OCI-LY1 (cell line): ENCODE measurements at regions not wholly inside any gene's neighbourhood (a gene's known extent, or its start where the extent isn't known, plus 50 kb on each side); places are given as distances from the start of the nearest gene placed in this dataset.

Experiments used
- H2AFZ ChIP-seq: fragments of 200-600 bp; sonication (generic), shearing (Covaris generic); 2 replicates; pipeline ENCODE4 v1.6.0; 2014; ENCODE audit warnings: antibody characterized with exemption, mild to moderate bottlenecking, low read length
- H3F3A ChIP-seq: fragments of 200-600 bp; sonication (generic), shearing (Covaris generic); 2 replicates; pipeline ENCODE4 v1.6.0; 2014; ENCODE audit warnings: mild to moderate bottlenecking, antibody characterized with exemption, low read length, moderate library complexity; ENCODE audit not compliant: insufficient read depth
- H3K27ac ChIP-seq: fragments of 200-600 bp; sonication (generic); 2 replicates; pipeline ENCODE4 v1.5.1; 2014; ENCODE audit warnings: low read length, mixed run types, mild to moderate bottlenecking, low read depth; ENCODE audit not compliant: poor library complexity, severe bottlenecking
- H3K27me3 ChIP-seq: fragments of 200-600 bp; sonication (generic); 2 replicates; pipeline ENCODE4 v1.6.0; 2014; ENCODE audit warnings: antibody characterized with exemption, mild to moderate bottlenecking, low read length, moderate library complexity; ENCODE audit not compliant: insufficient read depth
- H3K36me3 ChIP-seq: fragments of 200-600 bp; sonication (generic); 2 replicates; pipeline ENCODE4 v1.6.1; 2014; ENCODE audit warnings: mild to moderate bottlenecking, antibody characterized with exemption, low read length, moderate library complexity, mixed read lengths; ENCODE audit not compliant: insufficient read depth
- H3K4me1 ChIP-seq: fragments of 200-600 bp; sonication (generic); 2 replicates; pipeline ENCODE4 v1.5.1; 2014; ENCODE audit warnings: mild to moderate bottlenecking, low read length, moderate library complexity; ENCODE audit not compliant: insufficient read depth, severe bottlenecking
- H3K4me2 ChIP-seq: fragments of 200-600 bp; sonication (generic), shearing (Covaris generic); 2 replicates; pipeline ENCODE4 v1.6.1; 2014; ENCODE audit warnings: low read length
- H3K4me3 ChIP-seq: fragments of 200-600 bp; sonication (generic); 2 replicates; pipeline ENCODE4 v1.5.1; 2014; ENCODE audit warnings: low read length, low read depth, mild to moderate bottlenecking, mixed read lengths; ENCODE audit not compliant: poor library complexity, severe bottlenecking
- H3K79me2 ChIP-seq: fragments of 200-600 bp; shearing (Covaris generic); 2 replicates; pipeline ENCODE4 v1.6.1; 2016; ENCODE audit warnings: mixed run types, low read length, mixed read lengths; ENCODE audit not compliant: insufficient read depth
- H3K9ac ChIP-seq: fragments of 200-600 bp; sonication (generic), shearing (Covaris generic); 2 replicates; pipeline ENCODE4 v1.6.1; 2014; ENCODE audit warnings: mild to moderate bottlenecking, low read length, mixed read lengths
- H3K9me2 ChIP-seq: fragments of 200-600 bp; sonication (generic), shearing (Covaris generic); 2 replicates; pipeline ENCODE4 v1.6.1; 2014; ENCODE audit warnings: low read depth, mild to moderate bottlenecking, low read length, mixed read lengths
- H3K9me3 ChIP-seq: fragments of 200-600 bp; shearing (Covaris generic); 2 replicates; pipeline ENCODE4 v1.6.1; 2014; ENCODE audit warnings: low read length, mixed read lengths
- H4K20me1 ChIP-seq: fragments of 200-600 bp; sonication (generic), shearing (Covaris generic); 2 replicates; pipeline ENCODE4 v1.6.0; 2016; ENCODE audit warnings: mild to moderate bottlenecking, low read length; ENCODE audit not compliant: insufficient read depth
- CTCF ChIP-seq: fragments of 200-600 bp; sonication (generic), shearing (Covaris generic); IDR thresholded peaks from 2 replicates; pipeline ENCODE4 v1.5.1; 2017; ENCODE audit warnings: mild to moderate bottlenecking, antibody characterized with exemption, low read length, moderate library complexity, mixed read lengths
- EZH2 ChIP-seq: fragments of 200-600 bp; sonication (generic), shearing (Covaris generic); IDR thresholded peaks from 2 replicates; pipeline ENCODE4 v1.8.0; 2017; ENCODE audit warnings: borderline replicate concordance, mixed run types, mild to moderate bottlenecking, antibody characterized with exemption, low read length, moderate library complexity, mixed read lengths

- H3K9me3 ChIP-seq = no peaks in the 10 kb centered on the region
- no peaks in the 10 kb centered on the region for H3K27me3 ChIP-seq
- no peaks in the 10 kb centered on the region for H3K4me1 ChIP-seq
- no peak for TF ChIP-seq EZH2
- no peak for TF ChIP-seq CTCF
- H3K79me2 ChIP-seq = no peaks in the 10 kb centered on the region
- no peak overlapping the region for H3K4me3 ChIP-seq
- H3K9me2 ChIP-seq = no peaks in the 10 kb centered on the region
- H4K20me1 ChIP-seq = no peaks in the 10 kb centered on the region
- no peak overlapping the region for H3K4me2 ChIP-seq
- no peaks in the 10 kb centered on the region for H3F3A ChIP-seq
- no peak overlapping the region for H3K9ac ChIP-seq
- H3K27ac ChIP-seq = no peak overlapping the region
- no peaks in the 10 kb centered on the region for H3K36me3 ChIP-seq
- H2AFZ ChIP-seq = no peak overlapping the region
Observed at GRCh38 chr3:153268564-153269279, 106.7 kb downstream of the RAP2B start.

- Histone ChIP-seq H3K4me3 (no peak overlapping the region), H3K4me1 (no peaks in the 10 kb centered on the region), H3F3A (no peaks in the 10 kb centered on the region), H3K27me3 (no peaks in the 10 kb centered on the region), H3K9me3 (no peaks in the 10 kb centered on the region), H3K36me3 (no peaks in the 10 kb centered on the region), H3K27ac (no peak overlapping the region), H2AFZ (no peak overlapping the region), H3K4me2 (no peak overlapping the region), H3K9me2 (no peaks in the 10 kb centered on the region), H3K79me2 (no peaks in the 10 kb centered on the region), H3K9ac (no peak overlapping the region), H4K20me1 (no peaks in the 10 kb centered on the region)
- TF ChIP-seq EZH2 (no peak), CTCF (no peak)
Observed at GRCh38 chr3:153269730-153270129, 107.7 kb downstream of the RAP2B start.

GRCh38 chr3:153273217-153273616, 111.2 kb downstream of the RAP2B start:
- no peaks in the 10 kb centered on the region for H3K27me3 ChIP-seq
- TF ChIP-seq EZH2 (no peak), CTCF (no peak)
- no peak overlapping the region for H3K4me2 ChIP-seq
- H3K27ac ChIP-seq = no peak overlapping the region
- no peaks in the 10 kb centered on the region for H3K9me2 ChIP-seq
- no peaks in the 10 kb centered on the region for H3K36me3 ChIP-seq
- no peak overlapping the region for H3K4me3 ChIP-seq
- H2AFZ ChIP-seq = no peak overlapping the region
- no peaks in the 10 kb centered on the region for H4K20me1 ChIP-seq
- H3K4me1 ChIP-seq = no peaks in the 10 kb centered on the region
- no peak overlapping the region for H3K9ac ChIP-seq
- H3F3A ChIP-seq = no peaks in the 10 kb centered on the region
- H3K79me2 ChIP-seq = no peaks in the 10 kb centered on the region
- no peaks in the 10 kb centered on the region for H3K9me3 ChIP-seq
